ENCODE measurements at regions not wholly inside any gene's neighbourhood (a gene's known extent, or its start where the extent isn't known, plus 50 kb on each side); places are given as distances from the start of the nearest gene placed in this dataset.
A peak's percentile ranks its signal among the peaks of the same experiment; 100 is the strongest.

DNA sequence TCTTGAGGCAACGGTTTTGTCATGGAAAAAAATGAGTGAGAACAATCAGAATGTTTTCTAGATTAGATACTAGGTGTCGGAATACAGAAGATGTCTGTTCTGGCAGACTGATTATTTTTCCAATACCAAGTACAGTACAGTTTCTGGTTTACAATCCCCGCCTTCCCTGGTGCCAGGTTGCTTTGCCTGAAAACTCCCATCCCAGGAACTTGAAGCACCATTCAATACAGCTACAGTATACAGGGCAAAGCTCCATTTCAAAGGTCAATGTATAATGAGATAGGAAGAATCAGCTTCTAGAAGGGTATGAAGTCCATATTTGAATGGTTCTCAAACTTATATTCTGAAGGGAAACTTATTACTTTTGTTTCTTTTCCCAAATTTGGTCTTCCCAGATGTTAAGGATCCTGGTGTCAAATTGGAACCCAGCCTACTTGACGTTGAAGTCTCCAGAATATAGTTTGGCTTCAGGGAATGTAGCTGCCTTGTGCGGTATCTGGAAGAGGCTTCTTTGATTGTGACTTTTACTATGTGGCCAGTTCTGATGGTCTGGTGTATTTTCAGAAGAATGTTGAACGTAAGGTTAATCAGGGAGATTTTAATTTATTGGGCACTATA, 238.0 kb upstream of the ATP2B1 start:
- ATAC-seq (ENCODE audit: low read depth in 2 of 2) (no peak), DNase-seq (no peak)
- Mint-ChIP-seq H3K27ac (peak overlapping the region; percentile 44 to 86 (median 66)), H3K4me1 (peaks cover 47 to 66% (median 57%) of the 10 kb centered on the region in 4 donors), H3K36me3 (no peaks in the 10 kb centered on the region), H3K27me3 (no peaks in the 10 kb centered on the region), H3K9me3 (no peaks in the 10 kb centered on the region), H3K4me3 (no peak overlapping the region)
- Histone ChIP-seq H3K9me3 (ENCODE audit: control insufficient read depth in 2 of 2, low read length in 2 of 2) (no peaks in the 10 kb centered on the region), H3K36me3 (ENCODE audit: control insufficient read depth, insufficient read depth, low read length) (no peaks in the 10 kb centered on the region), H3K4me1 (ENCODE audit: control insufficient read depth, insufficient read depth, low read length, poor library complexity, severe bottlenecking) (peaks cover 41% of the 10 kb centered on the region), H3K27me3 (ENCODE audit: control insufficient read depth, insufficient read depth, low read length) (no peaks in the 10 kb centered on the region), H3K27ac (ENCODE audit: insufficient read depth, low read length, poor library complexity, severe bottlenecking) (no peak overlapping the region), H3K4me3 (ENCODE audit: low read depth, low read length) (no peak overlapping the region)

DNA sequence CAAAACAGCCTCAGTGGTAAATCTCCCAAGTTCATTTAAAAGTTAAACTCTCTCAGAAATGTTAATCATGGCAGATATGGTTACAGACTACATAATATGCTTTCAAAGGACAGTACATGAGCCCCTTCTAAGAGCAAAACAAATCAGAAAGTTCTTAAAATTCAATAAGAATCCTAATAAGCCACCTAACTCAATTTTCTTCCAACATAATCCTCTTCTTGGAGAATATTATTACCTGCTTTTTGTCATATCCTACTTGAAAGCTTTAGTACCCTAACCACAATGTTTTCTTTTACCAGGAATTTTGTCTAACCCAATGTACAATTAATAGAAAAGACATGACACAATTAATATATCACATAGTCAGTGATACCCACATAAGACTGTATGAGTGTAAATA, 236.5 kb upstream of the ATP2B1 start:
- DNase-seq (no peak), ATAC-seq (ENCODE audit: low read depth in 2 of 2) (no peak)
- H3K9me3 ChIP-seq (ENCODE audit: control insufficient read depth in 2 of 2, low read length in 2 of 2), result no peaks in the 10 kb centered on the region
- no peak overlapping the region for H3K27ac Mint-ChIP-seq
- peaks cover 0 to 3% (median 0%) of the 10 kb centered on the region in 7 donors for H3K9me3 Mint-ChIP-seq
- no peak overlapping the region for H3K27ac ChIP-seq (ENCODE audit: insufficient read depth, low read length, poor library complexity, severe bottlenecking)
- no peaks in the 10 kb centered on the region for H3K27me3 Mint-ChIP-seq
- H3K4me1 Mint-ChIP-seq, result peaks cover 40 to 55% (median 46%) of the 10 kb centered on the region in 4 donors
- H3K27me3 ChIP-seq (ENCODE audit: control insufficient read depth, insufficient read depth, low read length), result no peaks in the 10 kb centered on the region
- H3K4me3 ChIP-seq (ENCODE audit: low read depth, low read length), result no peak overlapping the region
- no peaks in the 10 kb centered on the region for H3K36me3 Mint-ChIP-seq
- H3K4me1 ChIP-seq (ENCODE audit: control insufficient read depth, insufficient read depth, low read length, poor library complexity, severe bottlenecking), result peaks cover 28% of the 10 kb centered on the region
- H3K4me3 Mint-ChIP-seq, result no peak overlapping the region
- no peaks in the 10 kb centered on the region for H3K36me3 ChIP-seq (ENCODE audit: control insufficient read depth, insufficient read depth, low read length)

DNA sequence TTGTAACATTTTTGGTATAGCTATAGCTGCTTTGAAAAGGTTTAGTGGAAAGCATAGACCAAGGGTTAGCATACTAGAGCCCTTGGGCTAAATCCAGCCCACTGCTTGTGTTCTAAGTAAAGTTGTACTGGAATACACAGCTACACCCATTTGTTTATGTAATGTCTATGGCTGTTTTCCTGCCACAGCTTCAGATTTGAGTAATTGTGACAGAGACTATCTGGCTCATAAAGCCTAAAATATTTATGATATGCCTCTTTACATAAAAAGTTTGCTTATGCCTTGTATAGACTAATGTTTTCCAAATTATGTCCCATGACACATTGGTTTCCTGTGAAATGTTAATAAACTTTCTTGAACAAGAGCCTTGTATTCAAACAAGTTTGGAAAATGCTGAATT, 234.8 kb upstream of the ATP2B1 start:
- Mint-ChIP-seq H3K4me3 (no peak overlapping the region), H3K27ac (no peak overlapping the region), H3K4me1 (peaks cover 27 to 52% (median 30%) of the 10 kb centered on the region in 4 donors)

DNA sequence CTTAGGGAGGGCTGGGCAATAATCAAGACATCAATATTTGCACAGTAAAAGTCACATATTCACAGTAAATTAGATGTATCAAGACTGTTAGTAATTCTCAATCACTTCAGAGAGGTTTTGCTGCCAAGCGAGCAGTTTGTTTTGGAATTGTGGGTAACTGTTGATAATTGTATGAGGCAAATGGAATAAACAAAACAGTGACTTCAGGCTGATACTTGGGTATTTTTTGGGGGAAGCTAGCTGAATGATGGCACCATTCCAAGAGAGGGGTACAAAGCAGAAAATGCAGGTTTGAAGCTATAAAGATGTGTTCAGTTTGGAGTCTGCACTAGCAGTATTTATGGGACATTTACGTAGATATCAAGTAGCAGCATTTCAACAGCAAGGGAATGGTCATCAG, 232.8 kb upstream of the ATP2B1 start:
- Histone ChIP-seq H3K27me3 (ENCODE audit: control insufficient read depth, insufficient read depth, low read length) (no peaks in the 10 kb centered on the region), H3K27ac (ENCODE audit: insufficient read depth, low read length, poor library complexity, severe bottlenecking) (no peak overlapping the region), H3K4me1 (ENCODE audit: control insufficient read depth, insufficient read depth, low read length, poor library complexity, severe bottlenecking) (peaks cover 7% of the 10 kb centered on the region), H3K4me3 (ENCODE audit: low read depth, low read length) (no peak overlapping the region), H3K36me3 (ENCODE audit: control insufficient read depth, insufficient read depth, low read length) (no peaks in the 10 kb centered on the region), H3K9me3 (ENCODE audit: control insufficient read depth in 2 of 2, low read length in 2 of 2) (no peaks in the 10 kb centered on the region)
- H3K9me3 Mint-ChIP-seq, result peaks cover 0 to 3% (median 0%) of the 10 kb centered on the region in 7 donors
- no peak overlapping the region for H3K4me3 Mint-ChIP-seq
- no peaks in the 10 kb centered on the region for H3K27me3 Mint-ChIP-seq
- DNase-seq (no peak), ATAC-seq (ENCODE audit: low read depth in 2 of 2) (no peak)
- H3K4me1 Mint-ChIP-seq, result peaks cover 13 to 39% (median 20%) of the 10 kb centered on the region in 4 donors
- no peak overlapping the region for H3K27ac Mint-ChIP-seq
- no peaks in the 10 kb centered on the region for H3K36me3 Mint-ChIP-seq

More for the DNA sequence above, 234.8 kb upstream of the ATP2B1 start:
- ATAC-seq (ENCODE audit: low read depth in 2 of 2) (no peak), DNase-seq (no peak)
- Histone ChIP-seq H3K36me3 (ENCODE audit: control insufficient read depth, insufficient read depth, low read length) (no peaks in the 10 kb centered on the region), H3K4me3 (ENCODE audit: low read depth, low read length) (no peak overlapping the region), H3K27ac (ENCODE audit: insufficient read depth, low read length, poor library complexity, severe bottlenecking) (no peak overlapping the region), H3K9me3 (ENCODE audit: control insufficient read depth in 2 of 2, low read length in 2 of 2) (no peaks in the 10 kb centered on the region), H3K27me3 (ENCODE audit: control insufficient read depth, insufficient read depth, low read length) (no peaks in the 10 kb centered on the region), H3K4me1 (ENCODE audit: control insufficient read depth, insufficient read depth, low read length, poor library complexity, severe bottlenecking) (peaks cover 12% of the 10 kb centered on the region)
- Mint-ChIP-seq H3K36me3 (no peaks in the 10 kb centered on the region), H3K27me3 (no peaks in the 10 kb centered on the region), H3K9me3 (peaks cover 0 to 3% (median 0%) of the 10 kb centered on the region in 7 donors)

DNA sequence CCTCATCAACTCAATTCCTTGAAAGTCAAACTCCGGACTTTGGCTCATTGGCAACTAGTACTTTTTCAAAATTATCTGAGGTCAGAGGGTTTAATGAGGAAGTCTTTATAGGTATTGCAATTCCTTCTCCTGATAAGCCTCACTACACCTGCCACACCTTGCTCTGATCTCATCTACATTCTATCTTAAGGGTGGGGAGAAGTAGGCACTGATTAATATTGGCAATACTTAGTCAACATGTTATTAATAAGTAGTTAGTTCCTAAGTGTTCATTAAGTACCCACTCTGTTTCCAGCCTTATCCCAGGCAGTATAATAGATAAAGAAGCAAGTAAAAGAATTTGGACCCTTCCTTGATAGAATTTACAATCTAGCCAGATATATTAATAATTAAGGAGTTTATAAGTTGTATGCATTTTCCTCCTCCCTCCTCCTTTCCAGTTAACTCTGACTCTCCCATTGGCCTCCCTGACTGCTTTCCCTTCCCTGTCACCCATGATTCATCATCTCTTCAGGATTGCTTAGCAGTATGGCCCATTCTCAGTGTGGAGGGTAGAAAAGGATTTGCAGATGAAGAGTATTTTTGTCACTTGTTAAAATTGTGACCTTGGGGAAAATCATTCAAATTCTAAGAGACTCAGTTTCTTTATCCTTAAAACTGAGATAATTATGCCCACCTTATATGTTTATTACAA, 231.0 kb upstream of the ATP2B1 start:
- no peak overlapping the region for H3K27ac Mint-ChIP-seq
- H3K36me3 Mint-ChIP-seq, result no peaks in the 10 kb centered on the region
- H3K4me3 ChIP-seq (ENCODE audit: low read depth, low read length), result no peak overlapping the region
- no peaks in the 10 kb centered on the region for H3K27me3 Mint-ChIP-seq
- H3K4me1 ChIP-seq (ENCODE audit: control insufficient read depth, insufficient read depth, low read length, poor library complexity, severe bottlenecking), result peaks cover 17% of the 10 kb centered on the region
- peaks cover 0 to 3% (median 0%) of the 10 kb centered on the region in 7 donors for H3K9me3 Mint-ChIP-seq
- no peaks in the 10 kb centered on the region for H3K9me3 ChIP-seq (ENCODE audit: control insufficient read depth in 2 of 2, low read length in 2 of 2)
- ATAC-seq (ENCODE audit: low read depth in 2 of 2) (no peak), DNase-seq (no peak)
- no peaks in the 10 kb centered on the region for H3K27me3 ChIP-seq (ENCODE audit: control insufficient read depth, insufficient read depth, low read length)
- H3K4me1 Mint-ChIP-seq, result peaks cover 9 to 50% (median 26%) of the 10 kb centered on the region in 4 donors
- H3K27ac ChIP-seq (ENCODE audit: insufficient read depth, low read length, poor library complexity, severe bottlenecking), result no peak overlapping the region
- H3K4me3 Mint-ChIP-seq, result no peak overlapping the region
- no peaks in the 10 kb centered on the region for H3K36me3 ChIP-seq (ENCODE audit: control insufficient read depth, insufficient read depth, low read length)

DNA sequence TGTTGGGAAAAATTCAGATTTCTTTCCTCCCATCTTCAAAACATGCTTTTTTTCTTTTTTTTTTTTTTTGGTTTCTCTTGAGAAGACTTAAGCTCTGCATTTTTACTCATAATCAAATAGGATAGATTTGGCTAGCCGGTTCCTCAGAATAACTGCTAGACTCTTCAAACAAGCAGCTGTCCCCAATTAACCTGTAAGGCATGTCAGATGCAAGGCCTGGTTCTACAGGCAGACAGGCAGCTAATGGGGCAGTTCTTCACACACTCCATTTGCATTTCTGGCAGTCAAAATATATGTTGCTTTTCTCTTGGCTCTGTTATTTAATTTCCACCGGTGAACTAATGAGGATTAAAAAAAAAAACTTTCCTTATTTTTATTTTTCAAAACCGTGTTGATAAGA, 228.0 kb upstream of the ATP2B1 start:
- H3K4me3 ChIP-seq (ENCODE audit: low read depth, low read length), result no peak overlapping the region
- H3K36me3 ChIP-seq (ENCODE audit: control insufficient read depth, insufficient read depth, low read length), result no peaks in the 10 kb centered on the region
- no peak for ATAC-seq (ENCODE audit: low read depth in 2 of 2)
- H3K27ac Mint-ChIP-seq, result no peak overlapping the region
- peaks cover 0 to 4% (median 0%) of the 10 kb centered on the region in 7 donors for H3K9me3 Mint-ChIP-seq
- DNase-seq, result no peak
- no peaks in the 10 kb centered on the region for H3K36me3 Mint-ChIP-seq
- H3K9me3 ChIP-seq (ENCODE audit: control insufficient read depth in 2 of 2, low read length in 2 of 2), result no peaks in the 10 kb centered on the region
- no peaks in the 10 kb centered on the region for H3K27me3 Mint-ChIP-seq
- H3K4me1 Mint-ChIP-seq, result peaks cover 9 to 45% (median 26%) of the 10 kb centered on the region in 4 donors
- H3K27me3 ChIP-seq (ENCODE audit: control insufficient read depth, insufficient read depth, low read length), result no peaks in the 10 kb centered on the region
- no peak overlapping the region for H3K27ac ChIP-seq (ENCODE audit: insufficient read depth, low read length, poor library complexity, severe bottlenecking)
- no peak overlapping the region for H3K4me3 Mint-ChIP-seq
- H3K4me1 ChIP-seq (ENCODE audit: control insufficient read depth, insufficient read depth, low read length, poor library complexity, severe bottlenecking), result peaks cover 14% of the 10 kb centered on the region

DNA sequence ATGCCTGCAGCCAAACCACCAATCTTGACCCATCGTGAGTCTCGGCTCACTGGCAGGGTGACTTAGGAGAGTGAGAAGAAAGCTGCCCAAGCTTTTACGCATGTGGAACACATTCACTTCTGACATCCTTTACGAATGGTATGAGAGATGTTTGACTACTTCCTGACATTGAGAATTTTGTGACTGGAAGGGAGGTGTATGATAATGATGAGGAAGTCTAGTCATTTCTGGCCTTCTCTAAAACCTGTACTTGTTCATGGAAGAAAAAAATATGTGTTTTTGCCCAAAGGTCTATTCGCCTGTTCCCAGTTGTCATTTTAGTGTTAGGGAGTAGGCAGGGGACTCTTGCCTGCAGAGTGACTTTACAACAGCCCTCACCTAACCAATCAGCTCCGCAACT, 227.2 kb upstream of the ATP2B1 start:
- H3K36me3 ChIP-seq (ENCODE audit: control insufficient read depth, insufficient read depth, low read length), result no peaks in the 10 kb centered on the region
- ATAC-seq (ENCODE audit: low read depth in 2 of 2) (no peak), DNase-seq (no peak)
- H3K27ac Mint-ChIP-seq, result peak overlapping the region in 2 of 3 donors; percentile 63 to 86
- no peak overlapping the region for H3K27ac ChIP-seq (ENCODE audit: insufficient read depth, low read length, poor library complexity, severe bottlenecking)
- H3K4me1 ChIP-seq (ENCODE audit: control insufficient read depth, insufficient read depth, low read length, poor library complexity, severe bottlenecking), result peaks cover 14% of the 10 kb centered on the region
- peaks cover 0 to 4% (median 0%) of the 10 kb centered on the region in 7 donors for H3K9me3 Mint-ChIP-seq
- no peaks in the 10 kb centered on the region for H3K27me3 Mint-ChIP-seq
- no peak overlapping the region for H3K4me3 ChIP-seq (ENCODE audit: low read depth, low read length)
- no peaks in the 10 kb centered on the region for H3K9me3 ChIP-seq (ENCODE audit: control insufficient read depth in 2 of 2, low read length in 2 of 2)
- no peaks in the 10 kb centered on the region for H3K36me3 Mint-ChIP-seq
- no peaks in the 10 kb centered on the region for H3K27me3 ChIP-seq (ENCODE audit: control insufficient read depth, insufficient read depth, low read length)
- no peak overlapping the region for H3K4me3 Mint-ChIP-seq
- peaks cover 9 to 43% (median 25%) of the 10 kb centered on the region in 4 donors for H3K4me1 Mint-ChIP-seq

DNA sequence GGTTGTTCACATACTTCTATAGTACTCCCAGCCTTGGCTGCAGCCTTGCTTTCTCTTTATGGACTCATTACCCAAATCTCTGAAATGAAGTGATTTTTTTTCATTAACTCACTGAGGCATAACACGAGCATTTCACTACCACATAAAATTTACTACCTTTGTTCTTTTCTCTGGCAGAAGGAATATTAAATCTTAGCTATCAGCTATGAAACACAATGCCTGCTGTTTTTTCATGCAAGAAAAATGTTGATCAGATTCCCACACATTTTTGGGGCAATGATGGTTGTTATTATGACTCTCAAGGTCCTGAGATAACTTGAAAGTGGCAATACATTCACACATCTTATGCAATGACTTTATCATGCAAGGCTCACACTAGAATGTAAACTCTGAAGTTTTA, 225.3 kb upstream of the ATP2B1 start:
- no peak overlapping the region for H3K27ac ChIP-seq (ENCODE audit: insufficient read depth, low read length, poor library complexity, severe bottlenecking)
- no peaks in the 10 kb centered on the region for H3K9me3 ChIP-seq (ENCODE audit: control insufficient read depth in 2 of 2, low read length in 2 of 2)
- Mint-ChIP-seq H3K9me3 (peaks cover 0 to 4% (median 0%) of the 10 kb centered on the region in 7 donors), H3K27me3 (no peaks in the 10 kb centered on the region), H3K4me3 (no peak overlapping the region), H3K4me1 (peaks cover 10 to 34% (median 22%) of the 10 kb centered on the region in 4 donors), H3K27ac (peak overlapping the region in 1 of 3 donors; percentile 4), H3K36me3 (no peaks in the 10 kb centered on the region)
- no peak overlapping the region for H3K4me3 ChIP-seq (ENCODE audit: low read depth, low read length)
- no peaks in the 10 kb centered on the region for H3K36me3 ChIP-seq (ENCODE audit: control insufficient read depth, insufficient read depth, low read length)
- ATAC-seq (ENCODE audit: low read depth in 2 of 2) (no peak), DNase-seq (no peak)
- peaks cover 14% of the 10 kb centered on the region for H3K4me1 ChIP-seq (ENCODE audit: control insufficient read depth, insufficient read depth, low read length, poor library complexity, severe bottlenecking)
- no peaks in the 10 kb centered on the region for H3K27me3 ChIP-seq (ENCODE audit: control insufficient read depth, insufficient read depth, low read length)

All from CD4-positive, CD25-positive, alpha-beta regulatory T cell (primary cell).